BLaER1 treated with 17β-estradiol and CSF1 and Interleukin-3, amounts not matched to agents 10 nM and 100 nM (cell line): ENCODE measurements at regions not wholly inside any gene's neighbourhood (a gene's known extent, or its start where the extent isn't known, plus 50 kb on each side); places are given as distances from the start of the nearest gene placed in this dataset.

Source experiments
- H3K27ac ChIP-seq, 11 experiments: shearing (Covaris generic); formaldehyde crosslinking; 2 replicates each; pipeline ENCODE4 v1.8.1; 2022
- H3K27me3 ChIP-seq, 11 experiments: shearing (Covaris generic); formaldehyde crosslinking; 2 replicates each; pipeline ENCODE4 v1.8.1; 2022
- H3K36me3 ChIP-seq, 11 experiments: shearing (Covaris generic); formaldehyde crosslinking; 2 replicates each; pipeline ENCODE4 v1.8.1; 2022
- H3K4me1 ChIP-seq, 10 experiments: shearing (Covaris generic); formaldehyde crosslinking; 2 replicates each; pipeline ENCODE4 v1.8.1; 2022
- H3K4me2 ChIP-seq, 11 experiments: shearing (Covaris generic); formaldehyde crosslinking; 2 replicates each; pipeline ENCODE4 v1.8.1; 2022
- H3K4me3 ChIP-seq, 10 experiments: shearing (Covaris generic); formaldehyde crosslinking; 2 replicates each; pipeline ENCODE4 v1.8.1; 2022
- H3K9ac ChIP-seq, 11 experiments: shearing (Covaris generic); formaldehyde crosslinking; 2 replicates each; pipeline ENCODE4 v1.8.1; 2022
- H3K9me3 ChIP-seq, 11 experiments: shearing (Covaris generic); formaldehyde crosslinking; replicated peaks in 1 of 11; 2 replicates each; pipeline ENCODE4 v1.8.1; 2022
- H4K20me1 ChIP-seq, 11 experiments: shearing (Covaris generic); formaldehyde crosslinking; 2 replicates each; pipeline ENCODE4 v1.8.1; 2022
- Cebpa-rat ChIP-seq, 11 experiments: shearing (Covaris generic); IDR thresholded peaks; 2 replicates each; pipeline ENCODE4 v1.8.1; 2022

GRCh38 chr9:84439250-84439649, 98.7 kb upstream of the SLC28A3 start:
- Histone ChIP-seq H3K27me3 (no peaks in the 10 kb centered on the region), H3K9me3 (peaks cover 0 to 6% (median 0%) of the 10 kb centered on the region in 11 experiments; a peak in 1 of 22 replicates), H4K20me1 (no peaks in the 10 kb centered on the region), H3K4me2 (peak overlapping the region in 2 of 11 experiments; percentile 3 to 17; a peak in 2 of 22 replicates), H3K36me3 (no peaks in the 10 kb centered on the region), H3K9ac (no peak overlapping the region), H3K4me3 (no peak overlapping the region), H3K4me1 (peaks cover 0 to 8% (median 5%) of the 10 kb centered on the region in 10 experiments; a peak in 8 of 20 replicates), H3K27ac (no peak overlapping the region)
- no peak for TF ChIP-seq Cebpa-rat (IDR thresholded peaks at IDR 0.05)

- Histone ChIP-seq H3K9me3 (no peaks in the 10 kb centered on the region), H3K4me3 (no peak overlapping the region), H3K27me3 (no peaks in the 10 kb centered on the region), H3K4me1 (peaks cover 0 to 8% (median 5%) of the 10 kb centered on the region in 10 experiments; a peak in 8 of 20 replicates), H3K4me2 (no peak overlapping the region), H3K36me3 (no peaks in the 10 kb centered on the region), H3K27ac (no peak overlapping the region), H3K9ac (no peak overlapping the region), H4K20me1 (no peaks in the 10 kb centered on the region)
- TF ChIP-seq Cebpa-rat (IDR thresholded peaks at IDR 0.05), result no peak
Measured at GRCh38 chr9:84442712-84443111, 102.2 kb upstream of the SLC28A3 start.

- H3K4me2 ChIP-seq, result no peak overlapping the region
- no peak overlapping the region for H3K9ac ChIP-seq
- H3K36me3 ChIP-seq, result no peaks in the 10 kb centered on the region
- no peaks in the 10 kb centered on the region for H3K27me3 ChIP-seq
- no peak for TF ChIP-seq Cebpa-rat (IDR thresholded peaks at IDR 0.05)
- no peaks in the 10 kb centered on the region for H4K20me1 ChIP-seq
- peaks cover 0 to 8% (median 4%) of the 10 kb centered on the region in 10 experiments; a peak in 5 of 20 replicates for H3K4me1 ChIP-seq
- H3K9me3 ChIP-seq, result no peaks in the 10 kb centered on the region
- no peak overlapping the region for H3K4me3 ChIP-seq
- no peak overlapping the region for H3K27ac ChIP-seq
Measured at GRCh38 chr9:84445737-84446136, 105.2 kb upstream of the SLC28A3 start.

- Histone ChIP-seq H3K27me3 (no peaks in the 10 kb centered on the region), H3K27ac (no peak overlapping the region), H3K9me3 (no peaks in the 10 kb centered on the region), H4K20me1 (no peaks in the 10 kb centered on the region), H3K4me3 (no peak overlapping the region), H3K9ac (no peak overlapping the region), H3K4me2 (no peak overlapping the region), H3K36me3 (no peaks in the 10 kb centered on the region), H3K4me1 (peaks cover 0 to 8% (median 4%) of the 10 kb centered on the region in 10 experiments; a peak in 5 of 20 replicates)
- no peak for TF ChIP-seq Cebpa-rat (IDR thresholded peaks at IDR 0.05)
Measured at GRCh38 chr9:84447305-84447704, 106.7 kb upstream of the SLC28A3 start.

- TF ChIP-seq Cebpa-rat (IDR thresholded peaks at IDR 0.05), result no peak
- Histone ChIP-seq H3K4me2 (no peak overlapping the region), H4K20me1 (no peaks in the 10 kb centered on the region), H3K9me3 (no peaks in the 10 kb centered on the region), H3K27me3 (no peaks in the 10 kb centered on the region), H3K36me3 (no peaks in the 10 kb centered on the region), H3K4me3 (no peak overlapping the region), H3K9ac (no peak overlapping the region), H3K4me1 (peaks cover 0 to 5% (median 0%) of the 10 kb centered on the region in 10 experiments; a peak in 1 of 20 replicates), H3K27ac (no peak overlapping the region)
Measured at GRCh38 chr9:84450029-84450428, 109.5 kb upstream of the SLC28A3 start.

GRCh38 chr9:84456527-84456926, 116.0 kb upstream of the SLC28A3 start:
- H3K4me3 ChIP-seq, result no peak overlapping the region
- no peak for TF ChIP-seq Cebpa-rat (IDR thresholded peaks at IDR 0.05)
- peaks cover 0 to 5% (median 0%) of the 10 kb centered on the region in 11 experiments; a peak in 3 of 22 replicates for H3K9me3 ChIP-seq
- no peaks in the 10 kb centered on the region for H3K4me1 ChIP-seq
- no peaks in the 10 kb centered on the region for H3K36me3 ChIP-seq
- no peaks in the 10 kb centered on the region for H3K27me3 ChIP-seq
- no peaks in the 10 kb centered on the region for H4K20me1 ChIP-seq
- no peak overlapping the region for H3K27ac ChIP-seq
- no peak overlapping the region for H3K9ac ChIP-seq
- H3K4me2 ChIP-seq, result no peak overlapping the region

GRCh38 chr9:84460695-84461094, 120.1 kb upstream of the SLC28A3 start:
- Histone ChIP-seq H3K4me2 (no peak overlapping the region), H3K27me3 (no peaks in the 10 kb centered on the region), H3K9ac (no peak overlapping the region), H3K27ac (no peak overlapping the region), H3K36me3 (no peaks in the 10 kb centered on the region), H3K9me3 (peaks cover 0 to 5% (median 0%) of the 10 kb centered on the region in 11 experiments; a peak in 3 of 22 replicates), H3K4me1 (no peaks in the 10 kb centered on the region), H4K20me1 (no peaks in the 10 kb centered on the region), H3K4me3 (no peak overlapping the region)
- no peak for TF ChIP-seq Cebpa-rat (IDR thresholded peaks at IDR 0.05)

- Histone ChIP-seq H4K20me1 (no peaks in the 10 kb centered on the region), H3K27ac (no peak overlapping the region), H3K4me2 (no peak overlapping the region), H3K9me3 (no peaks in the 10 kb centered on the region), H3K27me3 (no peaks in the 10 kb centered on the region), H3K9ac (no peak overlapping the region), H3K36me3 (no peaks in the 10 kb centered on the region), H3K4me3 (no peak overlapping the region), H3K4me1 (no peaks in the 10 kb centered on the region)
- TF ChIP-seq Cebpa-rat (IDR thresholded peaks at IDR 0.05), result no peak
Measured at GRCh38 chr9:84463272-84463671, 122.7 kb upstream of the SLC28A3 start.

- no peaks in the 10 kb centered on the region for H3K4me1 ChIP-seq
- H4K20me1 ChIP-seq, result no peaks in the 10 kb centered on the region
- H3K27me3 ChIP-seq, result no peaks in the 10 kb centered on the region
- H3K36me3 ChIP-seq, result no peaks in the 10 kb centered on the region
- TF ChIP-seq Cebpa-rat (IDR thresholded peaks at IDR 0.05), result no peak
- no peaks in the 10 kb centered on the region for H3K9me3 ChIP-seq
- no peak overlapping the region for H3K4me2 ChIP-seq
- H3K4me3 ChIP-seq, result no peak overlapping the region
- H3K9ac ChIP-seq, result no peak overlapping the region
- no peak overlapping the region for H3K27ac ChIP-seq
Measured at GRCh38 chr9:84466580-84467285, 126.2 kb upstream of the SLC28A3 start.

GRCh38 chr9:84471816-84472215, 131.3 kb upstream of the SLC28A3 start:
- H3K9ac ChIP-seq, result no peak overlapping the region
- no peak for TF ChIP-seq Cebpa-rat (IDR thresholded peaks at IDR 0.05)
- no peaks in the 10 kb centered on the region for H3K36me3 ChIP-seq
- no peak overlapping the region for H3K4me2 ChIP-seq
- no peaks in the 10 kb centered on the region for H4K20me1 ChIP-seq
- H3K4me3 ChIP-seq, result no peak overlapping the region
- H3K27me3 ChIP-seq, result no peaks in the 10 kb centered on the region
- peaks cover 0 to 13% (median 0%) of the 10 kb centered on the region in 11 experiments; a peak in 1 of 22 replicates for H3K9me3 ChIP-seq
- H3K4me1 ChIP-seq, result no peaks in the 10 kb centered on the region
- H3K27ac ChIP-seq, result no peak overlapping the region
